Tibial nerve (tissue), 4 donors: ENCODE measurements at regions not wholly inside any gene's neighbourhood (a gene's known extent, or its start where the extent isn't known, plus 50 kb on each side); places are given as distances from the start of the nearest gene placed in this dataset.

ENCODE experiments used
- DNase-seq, 2 donors: peaks; one replicate each; pipeline ENCODE4 v3.0.0-alpha.2; 2019; ENCODE audit warnings: low spot score in 2 of 2
- H3K27ac ChIP-seq, 4 donors: fragments of 200-600 bp; sonication (generic) in 3 of 4; one replicate each; pipeline ENCODE4 v1.5.1; 2017 to 2019; ENCODE audit warnings: mild to moderate bottlenecking in 1 of 4
- H3K27me3 ChIP-seq, 2 donors: fragments of 200-600 bp; sonication (generic) in 1 of 2; one replicate each; pipeline versions ENCODE4 v1.5.1 to v1.6.0; 2017 to 2019
- H3K36me3 ChIP-seq, 3 donors: fragments of 200-600 bp; sonication (generic); one replicate each; pipeline ENCODE4 v1.5.1; 2018 to 2019
- H3K4me1 ChIP-seq, 4 donors: fragments of 200-600 bp; sonication (generic) in 3 of 4; one replicate each; pipeline ENCODE4 v1.5.1; 2017 to 2019
- H3K4me3 ChIP-seq, 4 donors: fragments of 200-600 bp; sonication (generic) in 3 of 4; one replicate each; pipeline ENCODE4 v1.5.1; 2017 to 2019; ENCODE audit warnings: mild to moderate bottlenecking in 1 of 4, moderate library complexity in 1 of 4
- H3K9me3 ChIP-seq, 4 donors: fragments of 200-600 bp; sonication (generic) in 3 of 4; one replicate each; pipeline ENCODE4 v1.5.1; 2017 to 2019
- EP300 ChIP-seq, 2 donors: sonication (generic); formaldehyde crosslinking; IDR thresholded peaks; one replicate each; pipeline ENCODE4 v1.6.1; 2017; ENCODE audit warnings: antibody characterized with exemption in 2 of 2, mild to moderate bottlenecking in 1 of 2
- POLR2A ChIP-seq, 2 donors: fragments of 450-650 bp; IDR thresholded peaks; one replicate each; pipeline ENCODE4 v1.6.1; 2017; ENCODE audit warnings: antibody characterized with exemption in 2 of 2, mild to moderate bottlenecking in 2 of 2, moderate library complexity in 2 of 2
- WGBS, 2 donors: methylation state at CpG; one replicate each; pipeline ENCODE4 v1.1.5; 2018; 5-methylcytosine and 5-hydroxymethylcytosine counted together
- TF ChIP-seq, protein P1 (sequence below), 5 experiments: fragments of 200-600 bp in 3 of 5; fragments of 450-650 bp in 2 of 5; sonication (generic) in 3 of 5; IDR thresholded peaks; one replicate each; pipeline ENCODE4 v1.5.1; 2016 to 2019; ENCODE audit warnings: antibody characterized with exemption in 5 of 5, mild to moderate bottlenecking in 3 of 5, moderate library complexity in 2 of 5

DNA sequence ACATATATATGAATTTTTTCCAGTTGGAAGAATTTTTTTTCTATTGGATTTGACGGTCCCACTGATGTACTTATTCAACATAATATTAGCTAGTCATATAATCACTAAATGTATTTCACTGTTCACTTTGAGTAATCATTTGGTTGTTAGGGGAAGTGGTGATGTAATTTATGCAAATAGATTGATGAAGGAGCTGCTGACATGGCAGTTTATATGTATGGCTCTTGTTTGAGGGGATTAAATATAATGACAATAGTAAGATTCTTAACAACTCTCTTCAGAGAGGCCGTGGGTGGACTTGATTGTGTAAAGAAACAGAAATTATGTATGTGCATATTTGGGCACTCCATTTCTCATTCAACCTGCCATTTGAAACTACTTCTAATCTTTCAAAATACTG lies 653.6 kb upstream of the ADGRL4 start:
- no peaks in the 10 kb centered on the region for H3K9me3 ChIP-seq
- DNase-seq: no peak
- no peaks in the 10 kb centered on the region for H3K36me3 ChIP-seq
- H3K4me3 ChIP-seq: no peak overlapping the region
- WGBS, 2 donors: 54 to 55% methylated on average over 2 of the region's 2 CpGs
- H3K27me3 ChIP-seq: no peaks in the 10 kb centered on the region
- TF ChIP-seq, protein P1, sequence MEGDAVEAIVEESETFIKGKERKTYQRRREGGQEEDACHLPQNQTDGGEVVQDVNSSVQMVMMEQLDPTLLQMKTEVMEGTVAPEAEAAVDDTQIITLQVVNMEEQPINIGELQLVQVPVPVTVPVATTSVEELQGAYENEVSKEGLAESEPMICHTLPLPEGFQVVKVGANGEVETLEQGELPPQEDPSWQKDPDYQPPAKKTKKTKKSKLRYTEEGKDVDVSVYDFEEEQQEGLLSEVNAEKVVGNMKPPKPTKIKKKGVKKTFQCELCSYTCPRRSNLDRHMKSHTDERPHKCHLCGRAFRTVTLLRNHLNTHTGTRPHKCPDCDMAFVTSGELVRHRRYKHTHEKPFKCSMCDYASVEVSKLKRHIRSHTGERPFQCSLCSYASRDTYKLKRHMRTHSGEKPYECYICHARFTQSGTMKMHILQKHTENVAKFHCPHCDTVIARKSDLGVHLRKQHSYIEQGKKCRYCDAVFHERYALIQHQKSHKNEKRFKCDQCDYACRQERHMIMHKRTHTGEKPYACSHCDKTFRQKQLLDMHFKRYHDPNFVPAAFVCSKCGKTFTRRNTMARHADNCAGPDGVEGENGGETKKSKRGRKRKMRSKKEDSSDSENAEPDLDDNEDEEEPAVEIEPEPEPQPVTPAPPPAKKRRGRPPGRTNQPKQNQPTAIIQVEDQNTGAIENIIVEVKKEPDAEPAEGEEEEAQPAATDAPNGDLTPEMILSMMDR (IDR thresholded peaks at IDR 0.05): no peak
- TF ChIP-seq POLR2A (IDR thresholded peaks at IDR 0.05) (no peak), EP300 (IDR thresholded peaks at IDR 0.05) (no peak)
- peaks cover 0 to 6% (median 0%) of the 10 kb centered on the region in 4 donors for H3K4me1 ChIP-seq
- no peak overlapping the region for H3K27ac ChIP-seq

DNA sequence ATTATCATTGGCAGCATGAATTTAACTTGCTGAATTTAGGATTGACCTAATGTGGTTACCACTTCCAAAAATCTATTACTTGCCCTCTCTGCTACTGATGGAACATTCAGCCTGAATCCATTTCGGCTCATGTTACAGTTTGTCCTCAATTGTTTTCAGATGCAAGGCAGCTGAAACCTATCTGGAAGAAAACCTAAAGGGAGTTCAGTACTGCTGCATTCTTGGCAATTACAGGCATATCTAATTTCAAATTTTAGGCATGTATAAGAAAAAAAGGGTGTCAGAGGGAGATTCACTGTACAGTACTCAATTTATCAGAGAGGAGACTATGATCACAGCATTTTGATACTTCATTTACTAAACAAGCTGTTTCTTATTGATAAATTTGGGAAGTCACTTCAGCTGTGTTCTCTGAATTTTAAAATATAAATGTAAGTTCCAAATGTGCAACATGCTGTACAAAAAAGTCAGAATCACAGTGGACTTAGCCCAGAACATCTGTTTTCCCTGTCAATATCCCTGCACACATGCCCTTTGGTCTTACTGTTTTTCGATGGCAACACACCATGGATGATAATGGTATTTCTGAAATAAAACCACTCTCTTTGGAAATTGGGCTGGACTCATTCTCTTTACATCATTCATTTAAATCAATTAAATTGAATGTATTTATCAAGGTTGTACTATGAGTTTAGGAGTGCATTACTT lies 651.6 kb upstream of the ADGRL4 start:
- Histone ChIP-seq H3K36me3 (no peaks in the 10 kb centered on the region), H3K27me3 (no peaks in the 10 kb centered on the region), H3K9me3 (no peaks in the 10 kb centered on the region), H3K4me3 (no peak overlapping the region), H3K4me1 (peaks cover 0 to 6% (median 0%) of the 10 kb centered on the region in 4 donors), H3K27ac (no peak overlapping the region)
- no peak for DNase-seq
- TF ChIP-seq, protein P1 (IDR thresholded peaks at IDR 0.05): no peak
- TF ChIP-seq EP300 (IDR thresholded peaks at IDR 0.05): no peak
- no peak for TF ChIP-seq POLR2A (IDR thresholded peaks at IDR 0.05)
- 50 to 54% methylated on average over 2 of the region's 2 CpGs for WGBS, 2 donors

DNA sequence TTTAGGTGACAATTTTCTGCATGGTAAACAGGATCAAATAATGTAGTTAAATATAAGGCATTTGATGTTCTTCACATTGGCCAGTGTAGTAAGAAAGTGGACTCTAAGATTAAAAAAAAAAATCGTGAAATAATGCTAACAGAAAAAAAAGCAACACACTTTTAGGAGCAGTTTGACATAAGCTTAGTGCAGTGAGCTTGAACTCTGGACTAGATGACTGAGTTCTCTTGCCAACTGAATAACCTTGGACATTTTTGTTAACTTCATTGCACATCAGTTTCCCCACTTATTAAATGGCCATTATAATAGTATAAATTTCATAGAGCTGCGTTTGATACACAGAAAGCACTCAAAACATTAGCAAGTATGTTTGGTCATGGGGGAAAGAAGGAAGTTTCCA lies 649.3 kb upstream of the ADGRL4 start:
- Histone ChIP-seq H3K27me3 (no peaks in the 10 kb centered on the region), H3K27ac (no peak overlapping the region), H3K4me1 (peaks cover 0 to 6% (median 0%) of the 10 kb centered on the region in 4 donors), H3K9me3 (no peaks in the 10 kb centered on the region), H3K4me3 (no peak overlapping the region), H3K36me3 (no peaks in the 10 kb centered on the region)
- no peak for DNase-seq
- WGBS, 2 donors: 62 to 67% methylated on average over 2 of the region's 2 CpGs
- no peak for TF ChIP-seq POLR2A (IDR thresholded peaks at IDR 0.05)
- TF ChIP-seq EP300 (IDR thresholded peaks at IDR 0.05): no peak
- TF ChIP-seq, protein P1 (IDR thresholded peaks at IDR 0.05): no peak

DNA sequence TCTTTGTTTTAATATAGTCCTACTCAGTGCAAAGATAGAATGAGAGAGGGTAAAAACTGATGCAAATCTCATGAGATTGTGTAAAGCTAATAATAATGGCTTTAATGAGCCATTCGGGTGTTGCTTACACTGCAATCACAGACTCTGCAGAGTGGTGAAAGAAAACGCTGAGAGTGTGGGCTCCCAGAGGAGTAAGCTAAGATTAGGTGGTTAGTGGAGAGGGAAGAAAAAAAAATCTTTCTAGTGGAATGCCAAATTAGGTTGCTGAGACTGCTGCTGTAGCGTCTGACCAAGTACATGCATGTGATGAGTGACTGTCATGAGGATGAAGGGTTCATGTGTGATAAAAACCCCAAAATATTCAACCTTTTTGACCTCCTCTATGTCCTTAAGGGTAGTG lies 645.9 kb upstream of the ADGRL4 start:
- no peaks in the 10 kb centered on the region for H3K4me1 ChIP-seq
- WGBS, 2 donors: 24 to 33% methylated on average over 3 of the region's 3 CpGs
- no peak for TF ChIP-seq POLR2A (IDR thresholded peaks at IDR 0.05)
- TF ChIP-seq, protein P1 (IDR thresholded peaks at IDR 0.05): no peak
- TF ChIP-seq EP300 (IDR thresholded peaks at IDR 0.05): no peak
- no peaks in the 10 kb centered on the region for H3K36me3 ChIP-seq
- no peak for DNase-seq
- no peaks in the 10 kb centered on the region for H3K27me3 ChIP-seq
- H3K9me3 ChIP-seq: no peaks in the 10 kb centered on the region
- H3K27ac ChIP-seq: no peak overlapping the region
- no peak overlapping the region for H3K4me3 ChIP-seq

DNA sequence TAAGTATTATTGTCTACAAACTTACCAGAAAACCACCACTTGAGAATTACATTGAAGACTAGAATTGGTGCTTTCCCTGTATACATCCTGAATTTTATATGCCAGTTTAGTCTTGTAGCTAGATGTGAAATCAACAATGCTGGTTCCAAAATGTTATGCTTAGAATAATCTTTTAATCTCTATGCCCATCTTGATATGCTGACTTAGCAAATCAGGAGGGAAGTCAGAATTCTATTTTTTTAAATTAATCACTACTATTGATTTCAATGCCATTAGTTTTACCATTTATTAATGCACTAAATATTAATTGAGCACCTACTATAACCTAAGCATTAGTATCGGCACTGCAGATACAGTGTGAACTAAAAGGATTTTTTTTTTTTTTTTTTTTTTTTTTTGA lies 641.6 kb upstream of the ADGRL4 start:
- Histone ChIP-seq H3K27me3 (no peaks in the 10 kb centered on the region), H3K36me3 (no peaks in the 10 kb centered on the region), H3K27ac (no peak overlapping the region), H3K9me3 (no peaks in the 10 kb centered on the region), H3K4me3 (no peak overlapping the region), H3K4me1 (no peaks in the 10 kb centered on the region)
- no peak for DNase-seq
- TF ChIP-seq EP300 (IDR thresholded peaks at IDR 0.05) (no peak), POLR2A (IDR thresholded peaks at IDR 0.05) (no peak)
- TF ChIP-seq, protein P1 (IDR thresholded peaks at IDR 0.05): no peak
- WGBS, 2 donors: 97 to 98% methylated on average over 1 of the region's 1 CpG
